Suprapubic skin (tissue), 4 donors: ENCODE measurements at regions not wholly inside any gene's neighbourhood (a gene's known extent, or its start where the extent isn't known, plus 50 kb on each side); places are given as distances from the start of the nearest gene placed in this dataset.

Source experiments
- DNase-seq, 2 donors: peaks; one replicate each; pipeline ENCODE4 v3.0.0-alpha.2; 2019; ENCODE audit warnings: low spot score in 2 of 2
- H3K27ac ChIP-seq: fragments of 200-600 bp; sonication (generic); one replicate; pipeline ENCODE4 v1.5.1; 2019
- H3K27me3 ChIP-seq: fragments of 200-600 bp; sonication (generic); one replicate; pipeline ENCODE4 v1.5.1; 2019
- H3K36me3 ChIP-seq: fragments of 200-600 bp; sonication (generic); one replicate; pipeline ENCODE4 v1.5.1; 2019
- H3K4me1 ChIP-seq: fragments of 200-600 bp; sonication (generic); one replicate; pipeline ENCODE4 v1.5.1; 2019
- H3K4me3 ChIP-seq: fragments of 200-600 bp; sonication (generic); one replicate; pipeline ENCODE4 v1.5.1; 2019; ENCODE audit warnings: mild to moderate bottlenecking
- H3K9me3 ChIP-seq: fragments of 200-600 bp; sonication (generic); one replicate; pipeline ENCODE4 v1.5.1; 2019
- CTCF ChIP-seq, 2 donors: fragments of 200-600 bp in 1 of 2; fragments of 450-650 bp in 1 of 2; sonication (generic) in 1 of 2; IDR thresholded peaks; one replicate each; pipeline ENCODE4 v1.5.1; 2016 to 2019; ENCODE audit warnings: antibody characterized with exemption in 2 of 2, mild to moderate bottlenecking in 1 of 2, moderate library complexity in 1 of 2
- EP300 ChIP-seq: sonication (generic); formaldehyde crosslinking; IDR thresholded peaks from one replicate; pipeline ENCODE4 v1.6.1; 2017; ENCODE audit warnings: antibody characterized with exemption
- POLR2A ChIP-seq, 2 donors: fragments of 450-650 bp; IDR thresholded peaks; one replicate each; pipeline ENCODE4 v1.6.1; 2017; ENCODE audit warnings: antibody characterized with exemption in 2 of 2, mild to moderate bottlenecking in 2 of 2, moderate library complexity in 2 of 2
- POLR2AphosphoS5 ChIP-seq, 3 donors: sonication (generic); formaldehyde crosslinking; IDR thresholded peaks; one replicate each; pipeline ENCODE4 v1.6.1; 2017; ENCODE audit warnings: antibody characterized with exemption in 3 of 3
- WGBS: methylation state at CpG from one replicate; pipeline ENCODE4 v1.1.5; 2018; 5-methylcytosine and 5-hydroxymethylcytosine counted together

GRCh38 chr12:58453306-58453705 is 467.0 kb downstream of the LRIG3 start:
- Histone ChIP-seq H3K4me3 (no peak overlapping the region), H3K9me3 (no peaks in the 10 kb centered on the region), H3K27ac (no peak overlapping the region), H3K27me3 (no peaks in the 10 kb centered on the region), H3K4me1 (no peaks in the 10 kb centered on the region), H3K36me3 (no peaks in the 10 kb centered on the region)
- WGBS = 95% methylated on average over 3 of the region's 3 CpGs
- DNase-seq = no peak
- TF ChIP-seq POLR2A (IDR thresholded peaks at IDR 0.05) (no peak), POLR2AphosphoS5 (IDR thresholded peaks at IDR 0.05) (no peak), CTCF (IDR thresholded peaks at IDR 0.05) (no peak), EP300 (no peak)

DNA sequence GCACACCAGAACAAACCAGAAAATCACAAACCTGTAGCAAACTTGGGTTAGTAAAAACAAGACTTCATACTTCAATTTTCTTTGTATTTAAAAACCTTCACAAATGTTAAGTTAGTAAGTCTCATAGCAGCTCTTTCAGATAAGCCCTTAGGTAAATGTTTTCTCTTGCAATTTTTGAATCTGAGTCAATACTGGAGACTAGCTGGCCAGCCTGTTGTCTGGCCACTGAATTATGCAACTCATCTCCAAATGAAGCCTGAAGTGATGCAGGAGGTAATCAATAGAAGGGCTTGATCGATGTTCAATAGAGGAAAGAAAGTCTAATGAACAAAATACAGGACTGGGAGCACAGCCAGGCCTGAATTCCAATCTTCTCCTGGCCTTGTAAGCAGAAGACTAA is 465.2 kb downstream of the LRIG3 start:
- 82% methylated on average over 1 of the region's 1 CpG for WGBS
- H3K27ac ChIP-seq = no peak overlapping the region
- H3K27me3 ChIP-seq = no peaks in the 10 kb centered on the region
- no peak for TF ChIP-seq CTCF (IDR thresholded peaks at IDR 0.05)
- no peak for TF ChIP-seq POLR2AphosphoS5 (IDR thresholded peaks at IDR 0.05)
- no peak for TF ChIP-seq EP300
- no peak for TF ChIP-seq POLR2A (IDR thresholded peaks at IDR 0.05)
- no peak overlapping the region for H3K4me3 ChIP-seq
- H3K4me1 ChIP-seq = no peaks in the 10 kb centered on the region
- H3K36me3 ChIP-seq = no peaks in the 10 kb centered on the region
- H3K9me3 ChIP-seq = no peaks in the 10 kb centered on the region
- DNase-seq = no peak

DNA sequence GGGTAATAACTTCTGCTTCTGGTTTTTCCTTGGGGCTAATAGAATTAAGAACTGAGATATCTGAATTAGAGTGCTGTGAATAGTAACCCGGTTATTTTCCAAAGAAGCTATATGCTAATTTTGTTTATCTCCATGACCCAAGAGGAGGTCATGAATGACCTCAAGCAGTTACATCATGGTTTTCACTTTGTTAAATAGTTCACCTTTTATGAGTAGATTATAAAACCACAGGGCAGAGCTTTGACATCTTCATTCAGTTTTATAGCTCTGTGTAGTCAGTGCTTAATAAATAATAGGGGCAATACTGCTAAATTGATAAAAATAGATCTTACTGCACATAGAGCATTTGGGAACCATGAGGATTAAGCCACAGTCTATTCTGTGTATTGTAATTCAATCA is 462.2 kb downstream of the LRIG3 start:
- Histone ChIP-seq H3K4me3 (no peak overlapping the region), H3K36me3 (no peaks in the 10 kb centered on the region), H3K27ac (no peak overlapping the region), H3K4me1 (no peaks in the 10 kb centered on the region), H3K9me3 (no peaks in the 10 kb centered on the region), H3K27me3 (no peaks in the 10 kb centered on the region)
- no peak for TF ChIP-seq EP300
- no peak for TF ChIP-seq POLR2AphosphoS5 (IDR thresholded peaks at IDR 0.05)
- TF ChIP-seq POLR2A (IDR thresholded peaks at IDR 0.05) = no peak
- no peak for TF ChIP-seq CTCF (IDR thresholded peaks at IDR 0.05)
- 60% methylated on average over 1 of the region's 1 CpG for WGBS
- DNase-seq = no peak

- Histone ChIP-seq H3K27ac (no peak overlapping the region), H3K9me3 (no peaks in the 10 kb centered on the region), H3K36me3 (no peaks in the 10 kb centered on the region), H3K4me3 (no peak overlapping the region), H3K27me3 (no peaks in the 10 kb centered on the region), H3K4me1 (no peaks in the 10 kb centered on the region)
- no peak for DNase-seq
- TF ChIP-seq CTCF (IDR thresholded peaks at IDR 0.05) (no peak), POLR2AphosphoS5 (IDR thresholded peaks at IDR 0.05) (no peak), EP300 (no peak), POLR2A (IDR thresholded peaks at IDR 0.05) (no peak)
These were observed 461.1 kb downstream of the LRIG3 start for GRCh38 chr12:58459191-58459590.

GRCh38 chr12:58463051-58463450 is 457.3 kb downstream of the LRIG3 start:
- no peak for DNase-seq
- Histone ChIP-seq H3K4me3 (no peak overlapping the region), H3K27ac (no peak overlapping the region), H3K4me1 (no peaks in the 10 kb centered on the region), H3K9me3 (peaks cover 4% of the 10 kb centered on the region), H3K27me3 (no peaks in the 10 kb centered on the region), H3K36me3 (no peaks in the 10 kb centered on the region)
- TF ChIP-seq POLR2A (IDR thresholded peaks at IDR 0.05) (no peak), EP300 (no peak), POLR2AphosphoS5 (IDR thresholded peaks at IDR 0.05) (no peak), CTCF (IDR thresholded peaks at IDR 0.05) (no peak)
- 78% methylated on average over 3 of the region's 3 CpGs for WGBS
